Retinal pigment epithelial cell (primary cell): ENCODE measurements at regions not wholly inside any gene's neighbourhood (a gene's known extent, or its start where the extent isn't known, plus 50 kb on each side); places are given as distances from the start of the nearest gene placed in this dataset.

Experiments
- DNase-seq: peaks from one replicate; pipeline ENCODE4 v3.0.0-alpha.2; 2010; ENCODE audit warnings: low read depth
- H3K4me3 ChIP-seq: 2 replicates; pipeline ENCODE4 v1.5.1; 2011; ENCODE audit warnings: mild to moderate bottlenecking, low read length, control low read depth, moderate library complexity
- TF ChIP-seq, protein P1 (sequence below): conservative IDR thresholded peaks from 2 replicates; pipeline ENCODE4 v1.5.1; 2011; ENCODE audit warnings: low read depth, low read length, control low read depth, inconsistent platforms

GRCh38 chr2:240204431-240205276, 64.2 kb upstream of the OTOS start:
- no peak for DNase-seq
- H3K4me3 ChIP-seq: no peak overlapping the region

GRCh38 chr2:240205348-240205747, 64.9 kb upstream of the OTOS start:
- no peak for DNase-seq
- no peak overlapping the region for H3K4me3 ChIP-seq
- TF ChIP-seq, protein P1, sequence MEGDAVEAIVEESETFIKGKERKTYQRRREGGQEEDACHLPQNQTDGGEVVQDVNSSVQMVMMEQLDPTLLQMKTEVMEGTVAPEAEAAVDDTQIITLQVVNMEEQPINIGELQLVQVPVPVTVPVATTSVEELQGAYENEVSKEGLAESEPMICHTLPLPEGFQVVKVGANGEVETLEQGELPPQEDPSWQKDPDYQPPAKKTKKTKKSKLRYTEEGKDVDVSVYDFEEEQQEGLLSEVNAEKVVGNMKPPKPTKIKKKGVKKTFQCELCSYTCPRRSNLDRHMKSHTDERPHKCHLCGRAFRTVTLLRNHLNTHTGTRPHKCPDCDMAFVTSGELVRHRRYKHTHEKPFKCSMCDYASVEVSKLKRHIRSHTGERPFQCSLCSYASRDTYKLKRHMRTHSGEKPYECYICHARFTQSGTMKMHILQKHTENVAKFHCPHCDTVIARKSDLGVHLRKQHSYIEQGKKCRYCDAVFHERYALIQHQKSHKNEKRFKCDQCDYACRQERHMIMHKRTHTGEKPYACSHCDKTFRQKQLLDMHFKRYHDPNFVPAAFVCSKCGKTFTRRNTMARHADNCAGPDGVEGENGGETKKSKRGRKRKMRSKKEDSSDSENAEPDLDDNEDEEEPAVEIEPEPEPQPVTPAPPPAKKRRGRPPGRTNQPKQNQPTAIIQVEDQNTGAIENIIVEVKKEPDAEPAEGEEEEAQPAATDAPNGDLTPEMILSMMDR: no peak

More at GRCh38 chr2:240204431-240205276, 64.2 kb upstream of the OTOS start:
- TF ChIP-seq, protein P1: no peak

DNA sequence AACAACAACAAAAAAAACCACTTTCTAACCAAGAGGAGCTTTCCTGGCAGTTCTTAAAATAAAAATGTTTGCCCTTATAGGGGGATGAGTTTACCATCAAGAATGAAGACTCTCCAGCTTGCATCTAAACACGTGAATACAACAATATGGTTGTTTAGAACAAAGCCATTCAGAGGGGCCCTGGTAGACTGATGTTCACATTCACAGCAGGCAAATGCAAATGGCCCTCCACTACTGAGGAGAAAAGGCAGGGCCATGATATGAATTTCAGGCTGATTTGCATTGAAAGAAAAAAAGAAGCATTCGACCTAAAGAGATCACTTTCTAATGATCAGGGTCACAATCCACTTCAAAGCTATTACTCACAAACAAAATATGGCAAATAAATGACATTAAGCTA, 65.3 kb upstream of the OTOS start:
- no peak overlapping the region for H3K4me3 ChIP-seq
- no peak for DNase-seq
- TF ChIP-seq, protein P1: no peak

DNA sequence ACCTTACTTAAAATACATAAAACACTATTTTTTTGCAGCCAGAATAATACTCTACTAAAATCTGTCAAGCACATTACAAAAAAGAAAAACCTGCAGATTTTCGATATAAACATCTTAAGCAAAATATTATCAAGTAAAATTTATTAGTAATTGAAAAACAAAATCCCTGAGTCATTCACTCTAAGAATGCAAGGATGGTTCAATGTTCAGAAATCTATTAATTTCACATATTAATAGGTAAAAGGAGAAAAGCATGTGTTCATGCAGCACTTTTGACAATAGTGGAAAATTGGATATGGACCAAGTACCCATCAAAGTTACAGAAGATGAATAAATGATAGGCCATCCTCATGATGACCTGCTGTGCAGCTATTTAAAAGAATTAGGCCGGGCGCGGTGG, 66.2 kb upstream of the OTOS start:
- no peak overlapping the region for H3K4me3 ChIP-seq
- DNase-seq: no peak
- TF ChIP-seq, protein P1: no peak

DNA sequence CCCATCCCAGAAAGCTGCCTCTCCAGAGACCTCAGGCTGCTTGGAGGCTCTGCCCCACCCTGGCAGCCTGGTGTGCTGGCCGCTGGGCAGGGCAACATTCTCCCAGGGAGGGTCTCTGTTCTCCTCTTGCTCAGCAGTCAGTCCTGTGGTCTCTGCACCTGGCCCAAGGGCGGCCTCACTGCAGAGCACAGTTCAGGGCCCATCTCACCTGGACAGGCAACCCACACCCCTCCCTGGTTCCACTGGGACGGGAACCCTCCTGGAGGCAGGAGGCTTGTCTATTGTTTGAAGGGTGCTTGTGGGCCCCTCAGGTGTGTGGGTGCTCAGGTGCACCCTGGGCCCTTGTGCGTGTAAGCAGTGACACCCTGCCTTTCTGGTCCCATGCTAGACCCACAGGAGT, 67.2 kb upstream of the OTOS start:
- no peak overlapping the region for H3K4me3 ChIP-seq
- TF ChIP-seq, protein P1: no peak
- DNase-seq: no peak

- H3K4me3 ChIP-seq: no peak overlapping the region
- TF ChIP-seq, protein P1: no peak
- DNase-seq: no peak
Observed at GRCh38 chr2:240208096-240208495, 67.6 kb upstream of the OTOS start.

DNA sequence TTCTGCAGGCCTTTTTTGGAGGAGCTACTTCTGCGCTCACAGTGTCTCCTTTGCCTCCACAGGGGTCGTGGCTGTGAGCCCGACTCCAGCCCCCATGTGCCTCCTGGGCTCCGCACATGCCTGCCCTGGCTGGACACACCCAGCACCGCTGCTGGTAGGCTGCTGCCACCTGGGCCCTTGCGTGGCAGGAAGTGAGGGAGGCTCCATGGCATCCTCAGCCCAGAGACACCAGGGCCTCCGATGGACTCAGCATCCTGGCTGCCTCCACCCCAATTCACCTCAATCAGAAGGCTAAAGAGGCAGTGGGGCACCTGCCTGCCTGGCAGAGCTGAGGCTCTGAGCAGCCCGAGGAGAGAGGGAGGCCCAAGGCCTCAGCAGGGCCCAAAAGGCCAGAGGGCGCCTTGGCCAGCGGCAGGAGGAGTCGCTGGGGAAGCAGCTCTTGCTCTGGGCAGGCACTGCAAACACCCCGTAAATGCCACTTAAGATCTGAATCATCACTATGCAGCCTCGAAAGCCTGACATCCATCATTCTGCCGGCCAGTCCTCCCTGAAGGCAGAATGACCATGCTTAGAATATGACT, 68.3 kb upstream of the OTOS start:
- no peak for DNase-seq
- no peak overlapping the region for H3K4me3 ChIP-seq
- TF ChIP-seq, protein P1: no peak
